ENCODE measurements at regions not wholly inside any gene's neighbourhood (a gene's known extent, or its start where the extent isn't known, plus 50 kb on each side); places are given as distances from the start of the nearest gene placed in this dataset.

GRCh38 chr11:69418576-69419296, 62.7 kb upstream of the LINC01488 start:
- Histone ChIP-seq H2AFZ (ENCODE audit: low read length) (no peak overlapping the region), H3F3A (ENCODE audit: low read length, unreplicated experiment) (no peaks in the 10 kb centered on the region), H3K4me3 (ENCODE audit: low read length) (no peak overlapping the region), H4K20me1 (ENCODE audit: low read length) (no peaks in the 10 kb centered on the region), H3K27ac (ENCODE audit: low read length) (no peak overlapping the region), H3K9me3 (ENCODE audit: low read length) (no peaks in the 10 kb centered on the region), H3K79me2 (ENCODE audit: low read length) (no peaks in the 10 kb centered on the region), H3K4me1 (ENCODE audit: insufficient read depth, low read length) (peaks cover 12% of the 10 kb centered on the region), H3K36me3 (ENCODE audit: low read depth, low read length) (no peaks in the 10 kb centered on the region), H3K4me2 (ENCODE audit: low read length) (no peak overlapping the region), H3K27me3 (ENCODE audit: low read length) (no peaks in the 10 kb centered on the region), H3K9ac (ENCODE audit: low read length) (no peak overlapping the region), H3K9me2 (replicated peaks; ENCODE audit: low read length) (no peaks in the 10 kb centered on the region)
- DNase-seq (no peak), ATAC-seq (no peak)
- ChIA-PET CTCF (no interaction called here), POLR2A (ENCODE audit: unreplicated experiment) (no interaction called here)
- intact Hi-C loops (cut with micrococcal nuclease): no loop called here
- TF ChIP-seq EZH2phosphoT487 (IDR thresholded peaks at IDR 0.05; ENCODE audit: borderline replicate concordance, low read length) (no peak), EZH2 (IDR thresholded peaks at IDR 0.05; ENCODE audit: low read length, unreplicated experiment) (no peak), CTCF (conservative IDR thresholded peaks at IDR 0.05; ENCODE audit: low read depth, low read length) (no peak)
- no TSS peak for BruUV-seq (replicated peaks)

GRCh38 chr11:69419662-69420395, 61.6 kb upstream of the LINC01488 start:
- 0 out of 2 replicates have a peak, but pooled peaks have one; percentile 5 for ATAC-seq
- ChIA-PET POLR2A (ENCODE audit: unreplicated experiment) (no interaction called here), CTCF (no interaction called here)
- Histone ChIP-seq H3K27ac (ENCODE audit: low read length) (peak overlapping the region; percentile 55), H3K4me2 (ENCODE audit: low read length) (no peak overlapping the region), H3K4me1 (ENCODE audit: insufficient read depth, low read length) (peaks cover 12% of the 10 kb centered on the region), H3K27me3 (ENCODE audit: low read length) (no peaks in the 10 kb centered on the region), H3K9me3 (ENCODE audit: low read length) (no peaks in the 10 kb centered on the region), H3K4me3 (ENCODE audit: low read length) (no peak overlapping the region), H3K36me3 (ENCODE audit: low read depth, low read length) (no peaks in the 10 kb centered on the region), H3K9ac (ENCODE audit: low read length) (peak overlapping the region; percentile 67), H4K20me1 (ENCODE audit: low read length) (no peaks in the 10 kb centered on the region), H3F3A (ENCODE audit: low read length, unreplicated experiment) (no peaks in the 10 kb centered on the region), H3K79me2 (ENCODE audit: low read length) (no peaks in the 10 kb centered on the region), H3K9me2 (replicated peaks; ENCODE audit: low read length) (no peaks in the 10 kb centered on the region), H2AFZ (ENCODE audit: low read length) (peak overlapping the region; percentile 73; the same call in 1 of the 2 replicates)
- intact Hi-C loops (cut with micrococcal nuclease): no loop called here
- TF ChIP-seq EZH2 (IDR thresholded peaks at IDR 0.05; ENCODE audit: low read length, unreplicated experiment) (no peak), EZH2phosphoT487 (IDR thresholded peaks at IDR 0.05; ENCODE audit: borderline replicate concordance, low read length) (no peak), CTCF (conservative IDR thresholded peaks at IDR 0.05; ENCODE audit: low read depth, low read length) (no peak)
- DNase-seq: no peak
- BruUV-seq (replicated peaks): TSS peak; percentile 95

- DNase-seq: no peak
- Histone ChIP-seq H3K27ac (ENCODE audit: low read length) (no peak overlapping the region), H3K9me3 (ENCODE audit: low read length) (no peaks in the 10 kb centered on the region), H3K4me1 (ENCODE audit: insufficient read depth, low read length) (peaks cover 12% of the 10 kb centered on the region), H4K20me1 (ENCODE audit: low read length) (no peaks in the 10 kb centered on the region), H3K79me2 (ENCODE audit: low read length) (no peaks in the 10 kb centered on the region), H3K27me3 (ENCODE audit: low read length) (no peaks in the 10 kb centered on the region), H3K4me3 (ENCODE audit: low read length) (no peak overlapping the region), H3K36me3 (ENCODE audit: low read depth, low read length) (no peaks in the 10 kb centered on the region), H3F3A (ENCODE audit: low read length, unreplicated experiment) (no peaks in the 10 kb centered on the region), H3K4me2 (ENCODE audit: low read length) (no peak overlapping the region), H2AFZ (ENCODE audit: low read length) (no peak overlapping the region), H3K9ac (ENCODE audit: low read length) (no peak overlapping the region), H3K9me2 (replicated peaks; ENCODE audit: low read length) (no peaks in the 10 kb centered on the region)
- CTCF ChIA-PET: no interaction called here
- intact Hi-C loops (cut with micrococcal nuclease): no loop called here
- no peak for ATAC-seq
- POLR2A ChIA-PET (ENCODE audit: unreplicated experiment): no interaction called here
- BruUV-seq (replicated peaks): no TSS peak
- TF ChIP-seq EZH2 (IDR thresholded peaks at IDR 0.05; ENCODE audit: low read length, unreplicated experiment): no peak
- no peak for TF ChIP-seq CTCF (conservative IDR thresholded peaks at IDR 0.05; ENCODE audit: low read depth, low read length)
- no peak for TF ChIP-seq EZH2phosphoT487 (IDR thresholded peaks at IDR 0.05; ENCODE audit: borderline replicate concordance, low read length)
These were observed 58.8 kb upstream of the LINC01488 start for GRCh38 chr11:69422645-69423044.
